H1 (cell line): ENCODE measurements at regions not wholly inside any gene's neighbourhood (a gene's known extent, or its start where the extent isn't known, plus 50 kb on each side); places are given as distances from the start of the nearest gene placed in this dataset.

Experiments
- CTCF ChIA-PET: fragments of 300-600 bp; sonication (Branson Sonifier 250); formaldehyde crosslinking; loops from one replicate; lab custom pipeline; 2021; ENCODE audit not compliant: partially characterized antibody; lab: Charles Lee
- POLR2A ChIA-PET: fragments of 300-600 bp; sonication (Branson Sonifier 250); formaldehyde crosslinking; loops from one replicate; lab custom pipeline; 2021; ENCODE audit warnings: inconsistent platforms; ENCODE audit not compliant: partially characterized antibody; lab: Charles Lee
- DNase-seq, 2 experiments: peaks; one replicate each; pipeline versions ENCODE4 v3.0.0 to v3.0.0-alpha.2; 2010 to 2022; ENCODE audit warnings: low spot score in 2 of 2, low read depth in 1 of 2, mixed read lengths in 1 of 2
- FAIRE-seq: peaks from 2 replicates; lab custom pipeline; 2011; peaks lifted over from hg19 to GRCh38; lab: Jason Lieb, UNC
- H2AFZ ChIP-seq: 2 replicates; pipeline ENCODE4 v1.8.1; 2012; ENCODE audit warnings: low read length, inconsistent platforms
- H2AK5ac ChIP-seq: 2 replicates; pipeline ENCODE4 v1.6.1; 2013; ENCODE audit warnings: low read depth, low read length
- H2BK120ac ChIP-seq: replicated peaks from 2 replicates; pipeline ENCODE3; 2013; ENCODE audit warnings: low read depth, low read length, inconsistent platforms
- H2BK12ac ChIP-seq: 2 replicates; pipeline ENCODE4 v1.6.1; 2013; ENCODE audit warnings: low read depth, low read length
- H2BK15ac ChIP-seq: 2 replicates; pipeline ENCODE4 v1.6.1; 2013; ENCODE audit warnings: low read length
- H2BK20ac ChIP-seq: 2 replicates; pipeline ENCODE4 v1.6.1; 2013; ENCODE audit warnings: low read length
- H2BK5ac ChIP-seq: 2 replicates; pipeline ENCODE4 v1.6.1; 2013; ENCODE audit warnings: low read depth, low read length
- H3K14ac ChIP-seq: 2 replicates; pipeline ENCODE4 v1.6.1; 2013; ENCODE audit warnings: inconsistent platforms; ENCODE audit not compliant: insufficient read length
- H3K18ac ChIP-seq: 2 replicates; pipeline ENCODE4 v1.6.1; 2013; ENCODE audit warnings: low read length; ENCODE audit errors: extremely low read depth
- H3K23ac ChIP-seq: 2 replicates; pipeline ENCODE4 v1.6.1; 2013; ENCODE audit warnings: inconsistent platforms; ENCODE audit not compliant: insufficient read length
- H3K23me2 ChIP-seq: 2 replicates; pipeline ENCODE4 v1.6.1; 2013; ENCODE audit warnings: low read depth, low read length
- H3K27ac ChIP-seq: 2 replicates; pipeline ENCODE4 v1.6.1; 2011; ENCODE audit warnings: low read depth, low read length, inconsistent platforms
- H3K27me3 ChIP-seq, 4 experiments: replicated peaks in 1 of 4; 1 replicate in 1 of 4; 2 replicates in 3 of 4; pipeline versions ENCODE4 v1.6.1 to v1.8.1; 2011 to 2013; ENCODE audit warnings: low read length in 3 of 4, mild to moderate bottlenecking in 3 of 4, inconsistent platforms in 2 of 4, mixed read lengths in 2 of 4, moderate library complexity in 1 of 4; ENCODE audit not compliant: control insufficient read depth in 3 of 4, insufficient read depth in 3 of 4; ENCODE audit errors: extremely low read depth in 1 of 4
- H3K36me3 ChIP-seq, 4 experiments: 2 replicates each; pipeline versions ENCODE4 v1.6.1 to v1.8.1; 2011 to 2013; ENCODE audit warnings: mild to moderate bottlenecking in 4 of 4, low read length in 3 of 4, moderate library complexity in 2 of 4, control low read depth in 1 of 4, inconsistent platforms in 1 of 4; ENCODE audit not compliant: insufficient read depth in 4 of 4, control insufficient read depth in 2 of 4
- H3K4ac ChIP-seq: replicated peaks from 2 replicates; pipeline ENCODE3; 2013; ENCODE audit warnings: low read length, low read depth, mixed read lengths, inconsistent platforms; ENCODE audit not compliant: insufficient read length
- H3K4me1 ChIP-seq, 4 experiments: replicated peaks in 1 of 4; 1 replicate in 1 of 4; 2 replicates in 3 of 4; pipeline versions ENCODE4 v1.6.1 to v1.8.1; 2011 to 2013; ENCODE audit warnings: low read length in 3 of 4, inconsistent platforms in 2 of 4, mixed read lengths in 1 of 4; ENCODE audit not compliant: insufficient read depth in 4 of 4, control insufficient read depth in 3 of 4
- H3K4me2 ChIP-seq, 2 experiments: 2 replicates each; pipeline versions ENCODE4 v1.6.1 to v1.8.1; 2011 to 2013; ENCODE audit warnings: low read depth in 2 of 2, low read length in 2 of 2, control low read depth in 1 of 2, inconsistent platforms in 1 of 2, mild to moderate bottlenecking in 1 of 2; ENCODE audit not compliant: insufficient read depth in 1 of 2
- H3K4me3 ChIP-seq, 4 experiments: fragments of 200-600, 300-600 bp in 1 of 4; sonication (generic), shearing (Covaris generic), sonication (Bioruptor Twin) in 1 of 4; 2 replicates each; pipeline versions ENCODE4 v1.5.1 to v1.8.1; 2011 to 2016; ENCODE audit warnings: low read length in 4 of 4, low read depth in 3 of 4, control low read depth in 2 of 4, inconsistent platforms in 2 of 4, mild to moderate bottlenecking in 2 of 4, mixed read lengths in 1 of 4, moderate library complexity in 1 of 4; ENCODE audit not compliant: insufficient read depth in 2 of 4; ENCODE audit errors: extremely low read depth in 1 of 4
- H3K56ac ChIP-seq: replicated peaks from 2 replicates; pipeline ENCODE3; 2013; ENCODE audit warnings: low read depth, mild to moderate bottlenecking, mixed read lengths, low read length, inconsistent platforms; ENCODE audit not compliant: insufficient read length
- H3K79me1 ChIP-seq: 2 replicates; pipeline ENCODE4 v1.6.1; 2013; ENCODE audit warnings: low read depth, low read length, control low read depth
- H3K79me2 ChIP-seq, 2 experiments: 2 replicates each; pipeline versions ENCODE4 v1.6.1 to v1.8.1; 2012 to 2013; ENCODE audit warnings: low read length in 2 of 2, mild to moderate bottlenecking in 2 of 2, inconsistent platforms in 1 of 2; ENCODE audit not compliant: insufficient read depth in 2 of 2, control insufficient read depth in 1 of 2
- H3K9ac ChIP-seq, 4 experiments: replicated peaks in 1 of 4; 1 replicate in 1 of 4; 2 replicates in 3 of 4; pipeline versions ENCODE4 v1.6.1 to v1.8.1; 2011 to 2013; ENCODE audit warnings: low read depth in 3 of 4, low read length in 3 of 4, control low read depth in 2 of 4, mild to moderate bottlenecking in 2 of 4, moderate library complexity in 2 of 4, inconsistent platforms in 1 of 4; ENCODE audit errors: extremely low read depth in 1 of 4
- H3K9me3 ChIP-seq, 2 experiments: 2 replicates each; pipeline versions ENCODE4 v1.6.1 to v1.8.1; 2012 to 2013; ENCODE audit warnings: mild to moderate bottlenecking in 2 of 2, moderate library complexity in 2 of 2, control low read depth in 1 of 2, inconsistent platforms in 1 of 2, low read depth in 1 of 2, low read length in 1 of 2, mixed read lengths in 1 of 2; ENCODE audit not compliant: insufficient read depth in 2 of 2
- H4K20me1 ChIP-seq, 2 experiments: replicated peaks in 1 of 2; 2 replicates each; pipeline versions ENCODE3 to v1.8.1; 2011 to 2013; ENCODE audit warnings: inconsistent platforms in 2 of 2, low read length in 2 of 2, mild to moderate bottlenecking in 1 of 2; ENCODE audit not compliant: insufficient read depth in 2 of 2, control insufficient read depth in 1 of 2
- H4K5ac ChIP-seq: 2 replicates; pipeline ENCODE4 v1.6.1; 2013; ENCODE audit warnings: low read length, low read depth, mixed read lengths, inconsistent platforms; ENCODE audit not compliant: insufficient read length
- H4K8ac ChIP-seq: 2 replicates; pipeline ENCODE4 v1.8.0; 2013; ENCODE audit warnings: mild to moderate bottlenecking, moderate library complexity, low read length, inconsistent platforms; ENCODE audit not compliant: insufficient read depth; ENCODE audit errors: extremely low read depth
- H4K91ac ChIP-seq: replicated peaks from 2 replicates; pipeline ENCODE3; 2013; ENCODE audit warnings: low read length, mixed read lengths, inconsistent platforms; ENCODE audit not compliant: insufficient read length
- BCL11A ChIP-seq, 2 experiments: IDR thresholded peaks; one replicate each; pipeline ENCODE4 v1.6.1; 2011; ENCODE audit warnings: low read depth in 2 of 2, low read length in 2 of 2, mild to moderate bottlenecking in 2 of 2
- CREB1 ChIP-seq: IDR thresholded peaks from 2 replicates; pipeline ENCODE4 v1.6.1; 2012; ENCODE audit warnings: inconsistent platforms
- GABPA ChIP-seq: IDR thresholded peaks from 2 replicates; pipeline ENCODE4 v1.6.1; 2011; ENCODE audit warnings: mild to moderate bottlenecking, low read length, moderate library complexity, borderline replicate concordance; ENCODE audit not compliant: insufficient read depth
- HDAC2 ChIP-seq, 2 experiments: fragments of 300-600 bp in 1 of 2; sonication (generic) in 1 of 2; IDR thresholded peaks; 2 replicates each; pipeline ENCODE4 v1.6.1; 2011 to 2012; ENCODE audit warnings: low read depth in 2 of 2, low read length in 2 of 2, mild to moderate bottlenecking in 2 of 2, moderate library complexity in 2 of 2, borderline replicate concordance in 1 of 2, inconsistent platforms in 1 of 2
- HDAC6 ChIP-seq: IDR thresholded peaks from one replicate; pipeline ENCODE4 v1.7.1; 2012; ENCODE audit warnings: low read depth, mild to moderate bottlenecking, inconsistent platforms, low read length, moderate library complexity
- JUN ChIP-seq: IDR thresholded peaks from 2 replicates; pipeline ENCODE4 v1.6.1; 2011; ENCODE audit warnings: low read depth, mild to moderate bottlenecking, improper control_type of control experiment, low read length
- KDM4A ChIP-seq: IDR thresholded peaks from one replicate; pipeline ENCODE4 v1.7.1; 2012; ENCODE audit warnings: low read depth, mild to moderate bottlenecking, moderate library complexity, low read length, inconsistent platforms; ENCODE audit not compliant: severe bottlenecking
- NRF1 ChIP-seq: IDR thresholded peaks from 2 replicates; pipeline ENCODE4 v1.6.1; 2011; ENCODE audit warnings: mild to moderate bottlenecking, low read depth, low read length, improper control_type of control experiment
- POLR2AphosphoS5 ChIP-seq: IDR thresholded peaks from 2 replicates; pipeline ENCODE4 v1.6.1; 2011; ENCODE audit warnings: low read depth, low read length
- RFX5 ChIP-seq: IDR thresholded peaks from 2 replicates; pipeline ENCODE4 v1.6.1; 2011; ENCODE audit warnings: low read depth, low read length, improper control_type of control experiment, borderline replicate concordance
- RNF2 ChIP-seq: fragments of 200-900, 300-1000 bp; sonication (generic); IDR thresholded peaks from 2 replicates; pipeline ENCODE4 v1.7.1; 2016; ENCODE audit warnings: borderline replicate concordance, low read depth, mild to moderate bottlenecking, antibody characterized with exemption, low read length; ENCODE audit not compliant: poor library complexity, severe bottlenecking; ENCODE audit errors: missing control alignments
- TAF7 ChIP-seq: optimal IDR thresholded peaks from 2 replicates; pipeline ENCODE3; 2011; ENCODE audit warnings: low read depth, mild to moderate bottlenecking, inconsistent platforms, low read length, moderate library complexity, borderline replicate concordance
- WGBS, 2 experiments: shearing (Covaris generic) in 1 of 2; methylation state at CpG; one replicate each; pipeline versions ENCODE4 v1.1.6 to v1.1.7; 2013 to 2015; ENCODE audit warnings: low lambda C conversion rate in 2 of 2, mixed read lengths in 2 of 2, inconsistent platforms in 1 of 2, low coverage in 1 of 2, missing lambda C conversion rate in 1 of 2; ENCODE audit not compliant: insufficient replicate concordance in 2 of 2, insufficient coverage in 1 of 2, insufficient read length in 1 of 2; ENCODE audit errors: extremely low coverage in 1 of 2, missing lambda C conversion rate in 1 of 2; 5-methylcytosine and 5-hydroxymethylcytosine counted together

GRCh38 chr4:28558895-28559294, 1698.3 kb downstream of the STIM2 start:
- Histone ChIP-seq H3K4ac (no peak overlapping the region), H2BK120ac (no peak overlapping the region), H2AFZ (0 out of 2 replicates have a peak overlapping the region, but pooled peaks have one; percentile 0), H3K18ac (no peak overlapping the region), H4K20me1 (no peaks in the 10 kb centered on the region), H2AK5ac (no peak overlapping the region), H4K91ac (no peak overlapping the region), H2BK15ac (no peak overlapping the region), H3K9me3 (no peaks in the 10 kb centered on the region), H3K4me3 (no peak overlapping the region), H3K27ac (no peak overlapping the region), H3K79me2 (no peaks in the 10 kb centered on the region), H3K9ac (no peak overlapping the region), H4K5ac (no peak overlapping the region), H2BK5ac (no peak overlapping the region), H3K4me1 (no peaks in the 10 kb centered on the region), H3K4me2 (no peak overlapping the region), H4K8ac (no peak overlapping the region), H3K23ac (no peak overlapping the region), H3K27me3 (no peaks in the 10 kb centered on the region), H2BK20ac (no peak overlapping the region), H3K56ac (no peak overlapping the region), H3K36me3 (no peaks in the 10 kb centered on the region), H3K14ac (no peak overlapping the region), H2BK12ac (no peak overlapping the region), H3K23me2 (no peaks in the 10 kb centered on the region), H3K79me1 (no peaks in the 10 kb centered on the region)
- CTCF ChIA-PET, result interaction anchor here (0.7 kb wide), 1 partner anchor 1201 kb away, joined by 3 read pairs; no protein-coding TSS in a partner anchor
- POLR2A ChIA-PET, result no interaction called here
- no peak for DNase-seq
- TF ChIP-seq GABPA, result no peak
- no peak for TF ChIP-seq NRF1
- no peak for TF ChIP-seq RNF2
- no peak for TF ChIP-seq JUN
- no peak for TF ChIP-seq TAF7
- no peak for TF ChIP-seq KDM4A
- TF ChIP-seq HDAC2 (IDR thresholded peaks at IDR 0.05; ENCODE audit: borderline replicate concordance in 1 of 2, low read depth in 2 of 2, low read length in 2 of 2), result no peak
- no peak for TF ChIP-seq HDAC6
- no peak for TF ChIP-seq POLR2AphosphoS5
- no peak for TF ChIP-seq BCL11A (IDR thresholded peaks at IDR 0.05; ENCODE audit: low read depth in 2 of 2, low read length in 2 of 2)
- no peak for TF ChIP-seq RFX5
- TF ChIP-seq CREB1, result no peak
- FAIRE-seq, result no peak
- WGBS, 2 experiments, result 92% methylated on average over 2 of the region's 2 CpGs; no CpG with 5 or more reads in 1 of the 2 experiments
